Ovary (tissue), 7 donors: ENCODE measurements at regions not wholly inside any gene's neighbourhood (a gene's known extent, or its start where the extent isn't known, plus 50 kb on each side); places are given as distances from the start of the nearest gene placed in this dataset.
"Not testable (repeated sequence)": the region's sequence is repeated elsewhere in the genome, so short reads cannot be mapped to it uniquely, and the experiment has no call there.

Source experiments
- DNase-seq, 5 donors: peaks; one replicate each; pipeline ENCODE4 v3.0.0-alpha.2; 2019 to 2020
- H3K27ac ChIP-seq, 2 donors: fragments of 200-600 bp; one replicate each; pipeline versions ENCODE4 v1.5.1 to v1.8.0; 2019 to 2022
- H3K27me3 ChIP-seq: fragments of 200-600 bp; one replicate; pipeline ENCODE4 v1.8.0; 2022
- H3K36me3 ChIP-seq: fragments of 200-600 bp; sonication (generic); one replicate; pipeline ENCODE4 v1.5.1; 2019
- H3K4me1 ChIP-seq: one replicate; pipeline ENCODE4 v1.8.1; 2013; ENCODE audit warnings: mild to moderate bottlenecking, moderate library complexity; ENCODE audit not compliant: insufficient read depth
- H3K4me3 ChIP-seq: fragments of 200-600 bp; sonication (generic); one replicate; pipeline ENCODE4 v1.5.1; 2017
- H3K9me3 ChIP-seq, 2 donors: fragments of 200-600 bp in 1 of 2; sonication (generic) in 1 of 2; one replicate each; pipeline versions ENCODE4 v1.5.1 to v1.8.1; 2013 to 2019; ENCODE audit warnings: mild to moderate bottlenecking in 1 of 2, moderate library complexity in 1 of 2
- EP300 ChIP-seq: sonication (generic); formaldehyde crosslinking; IDR thresholded peaks from one replicate; pipeline ENCODE4 v1.6.1; 2017; ENCODE audit warnings: antibody characterized with exemption
- POLR2A ChIP-seq: fragments of 450-650 bp; IDR thresholded peaks from one replicate; pipeline ENCODE4 v1.6.1; 2017; ENCODE audit warnings: antibody characterized with exemption, mild to moderate bottlenecking, moderate library complexity
- WGBS, 3 donors: extraction: QIAGEN DNeasy Blood & Tissue Kit in 1 of 3; methylation state at CpG; one replicate each; pipeline versions ENCODE4 v1.1.5 to v1.1.7; 2013 to 2017; 5-methylcytosine and 5-hydroxymethylcytosine counted together
- intact Hi-C, 4 donors: fragments of 100-400 bp; cut with DNase I; formaldehyde crosslinking; loops; one replicate each; pipeline versions ENCODE4 v1.11.0 to v1.15.1; 2022 to 2023
- TF ChIP-seq, protein P1 (sequence below), 3 donors: fragments of 450-650 bp in 2 of 3; fragments of 200-600 bp in 1 of 3; IDR thresholded peaks; one replicate each; pipeline versions ENCODE4 v1.5.1 to v1.8.0; 2016 to 2022; ENCODE audit warnings: antibody characterized with exemption in 3 of 3, mild to moderate bottlenecking in 1 of 3
- donor health status: DM: no; HTN: no; CAD: no; lungs with moderate emphysema.
- donor health status: DM: no; HTN: no; CAD: no.
- donor health status: Bipolar disorder and iron deficiency.
- donor health status: DM: no; HTN: no; CAD: no.
- donor health status: DM: yes; HTN: yes; CAD: no.

DNA sequence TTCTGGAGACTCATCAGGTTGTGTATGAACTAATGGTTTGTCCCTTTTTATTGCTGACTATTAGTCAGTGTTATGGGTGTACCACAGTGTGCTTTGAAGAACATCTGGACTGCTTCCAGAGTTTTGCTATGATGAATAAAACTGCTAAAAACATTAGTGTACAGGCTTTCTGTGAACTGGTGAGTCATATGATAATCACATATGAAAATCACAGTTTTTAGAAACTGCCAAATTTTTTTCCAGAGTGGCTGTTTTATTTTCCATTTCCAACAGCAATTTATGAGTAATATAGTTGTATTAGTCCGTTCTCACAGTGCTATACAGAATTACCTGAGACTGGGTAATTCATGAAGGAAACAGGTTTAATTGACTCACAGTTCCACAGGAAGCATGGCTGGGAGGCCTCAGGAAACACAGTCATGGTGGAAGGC, 281.2 kb upstream of the VSTM2A start:
- DNase-seq, result no peak
- no peak overlapping the region for H3K4me3 ChIP-seq
- no peaks in the 10 kb centered on the region for H3K4me1 ChIP-seq
- H3K36me3 ChIP-seq, result no peaks in the 10 kb centered on the region
- H3K27me3 ChIP-seq, result no peaks in the 10 kb centered on the region
- intact Hi-C loops, result no loop called here
- no peaks in the 10 kb centered on the region for H3K9me3 ChIP-seq
- TF ChIP-seq EP300 (no peak), POLR2A (no peak)
- H3K27ac ChIP-seq, result no peak overlapping the region
- WGBS, 3 donors, result 58 to 71% (median 60%) methylated on average over 1 of the region's 1 CpG

DNA sequence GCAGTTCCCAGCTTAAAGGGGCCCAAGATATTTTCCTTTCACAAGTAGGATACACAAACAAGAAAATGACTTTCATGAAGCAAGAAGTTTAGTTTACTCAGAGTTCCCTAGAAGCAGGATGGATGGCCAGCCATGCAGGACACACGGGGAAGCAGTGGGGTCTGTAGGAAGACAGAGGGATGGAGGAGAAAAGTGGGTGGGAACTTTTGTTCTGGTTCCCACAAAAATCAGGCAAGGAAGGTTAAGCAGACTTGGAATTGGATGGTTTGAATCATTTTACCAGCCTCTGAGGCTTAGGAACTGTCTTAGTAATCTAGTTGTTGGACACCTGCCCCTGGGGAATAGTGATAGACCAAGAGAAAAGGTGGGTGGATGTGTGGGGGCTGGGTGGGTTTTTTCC, 263.3 kb upstream of the VSTM2A start:
- WGBS, 3 donors, result 43 to 49% (median 44%) methylated on average over 1 of the region's 1 CpG

DNA sequence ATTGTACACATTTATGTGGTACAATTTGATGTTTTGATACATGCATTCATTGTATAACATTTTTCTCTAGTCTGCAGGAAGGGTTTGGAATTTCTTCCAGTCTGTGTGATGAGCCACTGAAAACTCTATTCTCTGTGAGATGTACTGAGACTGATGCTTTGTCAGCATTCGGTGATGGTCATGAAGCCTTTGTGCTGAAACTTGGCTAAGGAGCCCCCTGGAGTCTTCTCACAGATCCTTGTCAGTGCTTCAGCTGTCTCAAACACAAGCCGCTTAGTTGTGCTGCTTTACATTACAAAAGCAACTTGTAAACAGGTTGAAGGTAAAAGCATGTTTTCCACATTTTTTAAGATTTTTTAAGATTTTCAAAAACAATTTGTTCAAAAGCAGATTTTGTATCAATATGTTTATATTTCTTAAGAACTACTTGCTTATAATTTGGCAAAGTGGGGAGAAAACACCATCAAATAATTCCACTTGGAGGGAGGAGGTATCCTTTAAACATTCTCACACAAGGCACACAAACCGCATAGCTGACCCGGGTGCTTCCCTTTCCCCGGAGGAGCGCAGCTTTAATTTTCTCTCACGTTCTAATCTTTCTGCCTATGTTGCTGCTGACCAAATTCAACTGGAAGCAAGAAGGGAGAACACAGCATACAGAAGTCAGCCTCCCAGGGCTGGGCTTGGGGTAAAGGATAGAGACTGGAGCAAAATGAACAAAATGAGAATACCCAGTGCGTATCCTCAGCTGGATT, 249.8 kb upstream of the VSTM2A start:
- Histone ChIP-seq H3K27me3 (no peaks in the 10 kb centered on the region), H3K9me3 (no peaks in the 10 kb centered on the region), H3K4me1 (no peaks in the 10 kb centered on the region), H3K27ac (no peak overlapping the region), H3K4me3 (no peak overlapping the region), H3K36me3 (no peaks in the 10 kb centered on the region)
- no peak for DNase-seq
- intact Hi-C loops, result no loop called here
- TF ChIP-seq EP300, result no peak
- no peak for TF ChIP-seq POLR2A
- TF ChIP-seq, protein P1, sequence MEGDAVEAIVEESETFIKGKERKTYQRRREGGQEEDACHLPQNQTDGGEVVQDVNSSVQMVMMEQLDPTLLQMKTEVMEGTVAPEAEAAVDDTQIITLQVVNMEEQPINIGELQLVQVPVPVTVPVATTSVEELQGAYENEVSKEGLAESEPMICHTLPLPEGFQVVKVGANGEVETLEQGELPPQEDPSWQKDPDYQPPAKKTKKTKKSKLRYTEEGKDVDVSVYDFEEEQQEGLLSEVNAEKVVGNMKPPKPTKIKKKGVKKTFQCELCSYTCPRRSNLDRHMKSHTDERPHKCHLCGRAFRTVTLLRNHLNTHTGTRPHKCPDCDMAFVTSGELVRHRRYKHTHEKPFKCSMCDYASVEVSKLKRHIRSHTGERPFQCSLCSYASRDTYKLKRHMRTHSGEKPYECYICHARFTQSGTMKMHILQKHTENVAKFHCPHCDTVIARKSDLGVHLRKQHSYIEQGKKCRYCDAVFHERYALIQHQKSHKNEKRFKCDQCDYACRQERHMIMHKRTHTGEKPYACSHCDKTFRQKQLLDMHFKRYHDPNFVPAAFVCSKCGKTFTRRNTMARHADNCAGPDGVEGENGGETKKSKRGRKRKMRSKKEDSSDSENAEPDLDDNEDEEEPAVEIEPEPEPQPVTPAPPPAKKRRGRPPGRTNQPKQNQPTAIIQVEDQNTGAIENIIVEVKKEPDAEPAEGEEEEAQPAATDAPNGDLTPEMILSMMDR (IDR thresholded peaks at IDR 0.05), result no peak
- WGBS, 3 donors, result 16 to 27% (median 26%) methylated on average over 8 of the region's 8 CpGs

More for the DNA sequence above, 263.3 kb upstream of the VSTM2A start:
- H3K27ac ChIP-seq, result no peak overlapping the region
- no peaks in the 10 kb centered on the region for H3K4me1 ChIP-seq
- DNase-seq, result no peak
- no peak overlapping the region for H3K4me3 ChIP-seq
- intact Hi-C loops, result no loop called here
- no peaks in the 10 kb centered on the region for H3K36me3 ChIP-seq
- TF ChIP-seq, protein P1 (IDR thresholded peaks at IDR 0.05), result no peak
- TF ChIP-seq POLR2A (no peak), EP300 (no peak)
- no peaks in the 10 kb centered on the region for H3K9me3 ChIP-seq
- no peaks in the 10 kb centered on the region for H3K27me3 ChIP-seq

GRCh38 chr7:54299426-54299825, 242.7 kb upstream of the VSTM2A start:
- Histone ChIP-seq H3K4me1 (no peaks in the 10 kb centered on the region), H3K27me3 (no peaks in the 10 kb centered on the region), H3K4me3 (no peak overlapping the region), H3K36me3 (no peaks in the 10 kb centered on the region), H3K27ac (no peak overlapping the region), H3K9me3 (no peaks in the 10 kb centered on the region)
- intact Hi-C loops, result no loop called here
- TF ChIP-seq POLR2A, result no peak
- TF ChIP-seq, protein P1 (IDR thresholded peaks at IDR 0.05), result no peak
- no peak for TF ChIP-seq EP300
- DNase-seq, result no peak
- WGBS, 3 donors, result 71 to 82% (median 72%) methylated on average over 4 of the region's 4 CpGs

- H3K9me3 ChIP-seq, intact Hi-C loops, H3K4me1 ChIP-seq, H3K27ac ChIP-seq, H3K27me3 ChIP-seq, H3K36me3 ChIP-seq, H3K4me3 ChIP-seq, DNase-seq: not testable (repeated sequence)
Observed at GRCh38 chr7:54315955-54316354, 226.2 kb upstream of the VSTM2A start.
